ENCODE measurements at regions not wholly inside any gene's neighbourhood (a gene's known extent, or its start where the extent isn't known, plus 50 kb on each side); places are given as distances from the start of the nearest gene placed in this dataset.

DNA sequence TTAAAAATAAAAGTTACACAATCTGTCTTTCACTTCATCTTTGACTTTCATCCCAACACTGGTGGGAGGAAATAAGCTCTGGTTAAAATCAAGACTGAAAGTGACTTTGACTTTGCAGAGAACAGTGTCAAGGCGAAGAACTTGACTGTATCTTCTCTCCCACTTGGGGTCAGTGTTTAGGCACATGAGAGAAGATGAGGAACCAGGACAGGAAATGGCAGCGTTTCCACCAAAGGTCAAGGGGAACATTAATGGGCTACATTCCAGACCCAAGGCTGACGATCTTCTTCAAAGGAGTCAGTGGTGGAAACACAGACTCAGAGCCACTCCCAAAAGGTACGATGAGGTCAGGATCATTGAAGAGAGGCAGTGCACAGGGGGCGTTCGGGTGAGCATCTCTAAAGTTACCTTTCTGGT is 409.5 kb downstream of the ARHGEF28 start:
- peak; percentile 29 for DNase-seq (ENCODE audit: low spot score)
- no peak for TF ChIP-seq EZH2 (IDR thresholded peaks at IDR 0.05; ENCODE audit: borderline replicate concordance, low read depth, low read length, poor library complexity, severe bottlenecking)
- peak; percentile 37 for TF ChIP-seq CTCF (conservative IDR thresholded peaks at IDR 0.05; ENCODE audit: low read depth, low read length)
- Histone ChIP-seq H3K27ac (ENCODE audit: low read depth, low read length, poor library complexity, severe bottlenecking) (no peak overlapping the region), H3K4me3 (ENCODE audit: low read depth, low read length, poor library complexity, severe bottlenecking) (no peak overlapping the region), H3K4me1 (ENCODE audit: insufficient read depth, low read length, poor library complexity, severe bottlenecking) (no peaks in the 10 kb centered on the region), H3K27me3 (replicated peaks; ENCODE audit: insufficient read depth, low read depth, low read length, poor library complexity) (peaks cover 100% of the 10 kb centered on the region), H3K9me3 (ENCODE audit: low read depth, low read length, poor library complexity, severe bottlenecking) (no peaks in the 10 kb centered on the region), H3K36me3 (ENCODE audit: insufficient read depth, low read length, poor library complexity, severe bottlenecking) (no peaks in the 10 kb centered on the region)
- no TSS peak for BruUV-seq (replicated peaks)
- ChIA-PET CTCF (no interaction called here), POLR2A (ENCODE audit: low non-redundant PET) (no interaction called here)
- intact Hi-C loops (cut with micrococcal nuclease; ENCODE audit: unreplicated experiment): loop anchor here (5.0 kb wide), 1 partner anchor 607 kb away; the partner anchor contains the start of gene ENC1

GRCh38 chr5:74034733-74035132 is 408.7 kb downstream of the ARHGEF28 start:
- CTCF ChIA-PET: no interaction called here
- Histone ChIP-seq H3K4me1 (ENCODE audit: insufficient read depth, low read length, poor library complexity, severe bottlenecking) (no peaks in the 10 kb centered on the region), H3K4me3 (ENCODE audit: low read depth, low read length, poor library complexity, severe bottlenecking) (no peak overlapping the region), H3K27me3 (replicated peaks; ENCODE audit: insufficient read depth, low read depth, low read length, poor library complexity) (peaks cover 100% of the 10 kb centered on the region), H3K36me3 (ENCODE audit: insufficient read depth, low read length, poor library complexity, severe bottlenecking) (no peaks in the 10 kb centered on the region), H3K27ac (ENCODE audit: low read depth, low read length, poor library complexity, severe bottlenecking) (no peak overlapping the region), H3K9me3 (ENCODE audit: low read depth, low read length, poor library complexity, severe bottlenecking) (no peaks in the 10 kb centered on the region)
- intact Hi-C loops (cut with micrococcal nuclease; ENCODE audit: unreplicated experiment): loop anchor here (5.0 kb wide), 2 partner anchors 122 to 608 kb away; partner anchors contain the start of gene ENC1
- BruUV-seq (replicated peaks): no TSS peak
- DNase-seq (ENCODE audit: low spot score): no peak
- POLR2A ChIA-PET (ENCODE audit: low non-redundant PET): no interaction called here
- TF ChIP-seq EZH2 (IDR thresholded peaks at IDR 0.05; ENCODE audit: borderline replicate concordance, low read depth, low read length, poor library complexity, severe bottlenecking): no peak
- TF ChIP-seq CTCF (conservative IDR thresholded peaks at IDR 0.05; ENCODE audit: low read depth, low read length): no peak

DNA sequence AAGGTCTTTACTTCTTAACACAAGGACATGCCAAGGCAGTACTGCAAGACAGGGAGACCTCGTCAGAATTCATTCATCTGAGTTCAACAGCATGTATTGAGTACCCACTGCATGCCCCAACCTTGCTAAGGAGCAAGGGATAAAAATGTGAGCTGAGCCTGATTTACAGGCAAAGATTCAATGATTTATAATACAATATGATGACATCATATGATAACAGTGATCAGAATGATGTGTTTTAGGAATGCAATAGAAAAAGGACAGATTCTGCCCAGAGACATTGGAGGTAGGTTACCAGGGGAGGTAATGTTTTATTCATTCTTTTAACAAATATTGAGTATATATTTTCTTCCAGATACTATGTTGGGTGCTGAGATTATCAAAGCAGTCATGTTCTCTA is 406.6 kb downstream of the ARHGEF28 start:
- H3K27ac ChIP-seq (ENCODE audit: low read depth, low read length, poor library complexity, severe bottlenecking): no peak overlapping the region
- no peak overlapping the region for H3K4me3 ChIP-seq (ENCODE audit: low read depth, low read length, poor library complexity, severe bottlenecking)
- H3K27me3 ChIP-seq (replicated peaks; ENCODE audit: insufficient read depth, low read depth, low read length, poor library complexity): peaks cover 92% of the 10 kb centered on the region
- POLR2A ChIA-PET (ENCODE audit: low non-redundant PET): no interaction called here
- peaks cover 5% of the 10 kb centered on the region for H3K4me1 ChIP-seq (ENCODE audit: insufficient read depth, low read length, poor library complexity, severe bottlenecking)
- no peaks in the 10 kb centered on the region for H3K36me3 ChIP-seq (ENCODE audit: insufficient read depth, low read length, poor library complexity, severe bottlenecking)
- H3K9me3 ChIP-seq (ENCODE audit: low read depth, low read length, poor library complexity, severe bottlenecking): no peaks in the 10 kb centered on the region
- TF ChIP-seq CTCF (conservative IDR thresholded peaks at IDR 0.05; ENCODE audit: low read depth, low read length) (no peak), EZH2 (IDR thresholded peaks at IDR 0.05; ENCODE audit: borderline replicate concordance, low read depth, low read length, poor library complexity, severe bottlenecking) (no peak)
- no TSS peak for BruUV-seq (replicated peaks)
- intact Hi-C loops (cut with micrococcal nuclease; ENCODE audit: unreplicated experiment): loop anchor here (5.0 kb wide), 1 partner anchor 120 kb away; no protein-coding TSS in a partner anchor
- CTCF ChIA-PET: no interaction called here
- DNase-seq (ENCODE audit: low spot score): no peak
